ENCODE measurements at regions not wholly inside any gene's neighbourhood (a gene's known extent, or its start where the extent isn't known, plus 50 kb on each side); places are given as distances from the start of the nearest gene placed in this dataset.

DNA sequence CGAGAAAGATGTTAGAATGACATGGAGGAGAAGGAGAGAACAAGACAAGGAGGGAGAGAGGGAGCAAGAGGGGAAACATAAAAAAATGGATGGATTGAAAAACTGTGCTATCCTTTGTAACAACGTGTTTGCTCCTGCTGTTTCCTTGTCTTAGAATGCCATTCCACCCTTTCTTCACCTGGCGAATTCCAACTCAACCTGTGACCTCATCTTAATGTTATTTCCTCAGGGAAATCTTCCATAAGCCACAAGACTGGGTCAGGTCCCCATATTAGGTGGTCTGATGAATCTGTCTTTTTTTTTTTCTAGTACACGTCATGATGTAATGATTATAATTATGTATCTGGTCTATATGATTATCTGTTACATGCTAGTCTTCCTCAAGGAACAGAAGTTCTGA lies 195.0 kb upstream of the MAF start:
- TF ChIP-seq CTCF (IDR thresholded peaks at IDR 0.05; ENCODE audit: insufficient read depth, low read length, poor library complexity, severe bottlenecking) (no peak), EZH2phosphoT487 (conservative IDR thresholded peaks at IDR 0.05; ENCODE audit: low read length) (no peak)

Data from SU-DHL-6 (cell line).